NT2/D1 (cell line): ENCODE measurements at regions not wholly inside any gene's neighbourhood (a gene's known extent, or its start where the extent isn't known, plus 50 kb on each side); places are given as distances from the start of the nearest gene placed in this dataset.

Experiments
- YY1 ChIP-seq: IDR thresholded peaks from 2 replicates; pipeline ENCODE4 v1.6.1; 2011; ENCODE audit not compliant: insufficient read length, insufficient read depth
- ZNF274 ChIP-seq: IDR thresholded peaks from 2 replicates; pipeline ENCODE4 v1.6.1; 2011; ENCODE audit warnings: mild to moderate bottlenecking, low read depth, low read length

DNA sequence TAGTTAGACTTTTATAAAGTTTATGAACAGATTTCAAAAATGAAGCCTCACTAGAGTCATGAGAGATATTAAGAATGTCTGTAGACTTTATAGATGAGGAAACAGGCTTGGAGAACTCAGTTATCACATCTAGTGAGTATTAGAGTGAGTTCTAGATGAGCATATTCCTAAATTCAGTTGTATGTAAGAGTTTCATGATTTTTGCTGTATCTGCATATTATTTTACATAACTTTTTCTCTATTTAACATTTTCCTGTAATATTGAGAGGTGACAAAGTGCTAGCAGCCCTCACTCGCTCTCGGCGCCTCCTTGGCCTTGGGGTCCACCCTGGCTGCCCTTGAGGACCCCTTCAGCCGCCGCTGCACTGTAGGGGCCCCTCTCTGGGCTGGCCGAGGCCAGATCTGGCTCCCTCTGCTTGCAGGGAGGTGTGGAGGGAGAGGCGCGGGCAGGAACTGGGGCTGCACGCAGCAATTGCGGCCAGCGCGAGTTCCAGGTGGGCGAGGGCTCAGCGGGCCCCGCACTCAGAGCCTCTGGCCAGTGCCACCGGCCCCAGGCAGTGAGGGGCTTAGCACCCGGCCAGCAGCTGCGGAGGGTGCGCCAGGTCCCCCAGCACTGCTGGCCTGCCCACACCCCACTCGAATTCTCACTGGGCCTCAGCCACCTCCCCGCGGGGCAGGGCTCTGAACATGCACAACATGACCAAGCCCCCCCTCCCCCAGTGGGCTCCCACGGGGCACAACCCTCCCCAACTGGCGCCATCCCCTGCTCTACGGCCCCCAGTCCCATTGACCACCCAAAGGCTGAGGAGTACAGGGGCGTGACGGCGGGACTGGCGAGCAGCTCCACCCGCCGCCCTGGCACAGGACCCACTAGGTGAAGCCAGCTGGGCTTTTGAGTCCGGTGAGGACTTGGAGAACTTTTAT, 182.1 kb downstream of the TLE1 start:
- TF ChIP-seq ZNF274 (no peak), YY1 (no peak)
